ENCODE measurements at regions not wholly inside any gene's neighbourhood (a gene's known extent, or its start where the extent isn't known, plus 50 kb on each side); places are given as distances from the start of the nearest gene placed in this dataset.

GRCh38 chr5:100407053-100407452 lies 128.1 kb upstream of the FAM174A start:
- TF ChIP-seq CTCF (IDR thresholded peaks at IDR 0.05) (no peak), IRF2 (CRISPR knock-in tag; IDR thresholded peaks at IDR 0.05; ENCODE audit: borderline replicate concordance, low read depth) (no peak), E2F1 (CRISPR knock-in tag; IDR thresholded peaks at IDR 0.05) (no peak), JUN (CRISPR knock-in tag; IDR thresholded peaks at IDR 0.05) (no peak), PRDM15 (CRISPR knock-in tag; IDR thresholded peaks at IDR 0.05) (no peak), CDX4 (CRISPR knock-in tag; IDR thresholded peaks at IDR 0.05; ENCODE audit: borderline replicate concordance) (no peak)

Measured in WTC11 (cell line).